ENCODE measurements at regions not wholly inside any gene's neighbourhood (a gene's known extent, or its start where the extent isn't known, plus 50 kb on each side); places are given as distances from the start of the nearest gene placed in this dataset.

DNA sequence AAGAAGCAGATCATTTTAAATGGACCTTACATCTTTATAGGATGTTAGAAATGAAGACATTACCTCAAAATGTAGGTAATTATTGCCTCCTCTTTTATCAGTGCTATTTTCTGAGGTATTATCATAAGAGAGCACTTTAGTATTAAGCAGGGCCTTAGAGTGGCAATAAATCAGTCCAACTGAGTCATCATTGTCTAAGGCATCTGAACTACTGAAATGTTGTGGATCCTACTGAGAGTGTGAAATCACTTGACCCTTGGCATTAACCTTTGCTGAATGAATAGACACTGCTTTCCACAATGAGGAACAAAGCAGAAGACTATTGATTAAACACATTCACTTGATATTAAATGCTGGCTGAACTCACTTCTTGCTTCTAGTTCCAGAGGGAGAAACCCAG, 224.6 kb upstream of the ARRDC3 start:
- H3K4me3 ChIP-seq (ENCODE audit: low read depth, low read length, poor library complexity, severe bottlenecking), result no peak overlapping the region
- ChIA-PET POLR2A (no interaction called here), CTCF (ENCODE audit: unreplicated experiment) (no interaction called here)
- no peak for TF ChIP-seq EZH2phosphoT487 (IDR thresholded peaks at IDR 0.05; ENCODE audit: borderline replicate concordance, low read depth, low read length)
- TF ChIP-seq, protein P1, sequence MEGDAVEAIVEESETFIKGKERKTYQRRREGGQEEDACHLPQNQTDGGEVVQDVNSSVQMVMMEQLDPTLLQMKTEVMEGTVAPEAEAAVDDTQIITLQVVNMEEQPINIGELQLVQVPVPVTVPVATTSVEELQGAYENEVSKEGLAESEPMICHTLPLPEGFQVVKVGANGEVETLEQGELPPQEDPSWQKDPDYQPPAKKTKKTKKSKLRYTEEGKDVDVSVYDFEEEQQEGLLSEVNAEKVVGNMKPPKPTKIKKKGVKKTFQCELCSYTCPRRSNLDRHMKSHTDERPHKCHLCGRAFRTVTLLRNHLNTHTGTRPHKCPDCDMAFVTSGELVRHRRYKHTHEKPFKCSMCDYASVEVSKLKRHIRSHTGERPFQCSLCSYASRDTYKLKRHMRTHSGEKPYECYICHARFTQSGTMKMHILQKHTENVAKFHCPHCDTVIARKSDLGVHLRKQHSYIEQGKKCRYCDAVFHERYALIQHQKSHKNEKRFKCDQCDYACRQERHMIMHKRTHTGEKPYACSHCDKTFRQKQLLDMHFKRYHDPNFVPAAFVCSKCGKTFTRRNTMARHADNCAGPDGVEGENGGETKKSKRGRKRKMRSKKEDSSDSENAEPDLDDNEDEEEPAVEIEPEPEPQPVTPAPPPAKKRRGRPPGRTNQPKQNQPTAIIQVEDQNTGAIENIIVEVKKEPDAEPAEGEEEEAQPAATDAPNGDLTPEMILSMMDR (conservative IDR thresholded peaks at IDR 0.05; ENCODE audit: low read length), result no peak
- no peaks in the 10 kb centered on the region for H3K9me3 ChIP-seq (ENCODE audit: low read length)
- no peaks in the 10 kb centered on the region for H3K36me3 ChIP-seq (ENCODE audit: insufficient read depth, low read length)
- H3K79me2 ChIP-seq (ENCODE audit: insufficient read depth, low read depth, low read length), result no peaks in the 10 kb centered on the region
- H3K27ac ChIP-seq (ENCODE audit: low read depth, low read length, poor library complexity, severe bottlenecking), result no peak overlapping the region
- no peak for DNase-seq (ENCODE audit: low spot score)
- BruUV-seq (replicated peaks), result no TSS peak
- H3K4me1 ChIP-seq (ENCODE audit: insufficient read depth, low read length, poor library complexity, severe bottlenecking), result no peaks in the 10 kb centered on the region
- intact Hi-C loops (cut with micrococcal nuclease; ENCODE audit: unreplicated experiment), result no loop called here
- H3K4me2 ChIP-seq (ENCODE audit: low read length), result no peak overlapping the region
- H4K20me1 ChIP-seq (ENCODE audit: insufficient read depth, low read length), result no peaks in the 10 kb centered on the region
- no peaks in the 10 kb centered on the region for H3K9me2 ChIP-seq (ENCODE audit: insufficient read depth, low read length)
- H2AFZ ChIP-seq (ENCODE audit: low read length), result no peak overlapping the region

DNA sequence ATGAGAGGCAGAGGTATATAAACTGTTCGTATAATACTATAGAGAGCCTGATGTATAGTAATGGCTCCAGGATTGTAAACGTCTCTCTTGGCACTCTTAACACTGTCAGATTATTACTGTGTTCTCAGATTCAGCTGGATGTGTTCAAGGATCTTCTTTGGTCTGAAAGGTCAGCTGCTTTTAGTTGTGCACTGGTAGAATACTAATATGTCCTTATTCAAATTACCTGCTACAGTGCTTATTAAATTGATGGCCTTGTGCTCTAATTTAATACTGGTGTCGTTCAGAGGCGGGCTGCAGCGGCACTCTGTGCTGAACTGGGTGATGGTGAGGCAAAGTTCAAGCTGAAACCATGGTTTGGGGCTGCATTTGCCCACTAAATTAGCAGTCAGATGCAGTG, 216.7 kb upstream of the ARRDC3 start:
- H2AFZ ChIP-seq (ENCODE audit: low read length), result no peak overlapping the region
- CTCF ChIA-PET (ENCODE audit: unreplicated experiment), result no interaction called here
- no peaks in the 10 kb centered on the region for H3K36me3 ChIP-seq (ENCODE audit: insufficient read depth, low read length)
- POLR2A ChIA-PET, result no interaction called here
- H3K9me2 ChIP-seq (ENCODE audit: insufficient read depth, low read length), result no peaks in the 10 kb centered on the region
- H4K20me1 ChIP-seq (ENCODE audit: insufficient read depth, low read length), result no peaks in the 10 kb centered on the region
- no TSS peak for BruUV-seq (replicated peaks)
- TF ChIP-seq EZH2phosphoT487 (IDR thresholded peaks at IDR 0.05; ENCODE audit: borderline replicate concordance, low read depth, low read length), result no peak
- TF ChIP-seq, protein P1 (conservative IDR thresholded peaks at IDR 0.05; ENCODE audit: low read length), result no peak
- H3K27ac ChIP-seq (ENCODE audit: low read depth, low read length, poor library complexity, severe bottlenecking), result no peak overlapping the region
- H3K79me2 ChIP-seq (ENCODE audit: insufficient read depth, low read depth, low read length), result no peaks in the 10 kb centered on the region
- H3K4me2 ChIP-seq (ENCODE audit: low read length), result no peak overlapping the region
- no peaks in the 10 kb centered on the region for H3K4me1 ChIP-seq (ENCODE audit: insufficient read depth, low read length, poor library complexity, severe bottlenecking)
- intact Hi-C loops (cut with micrococcal nuclease; ENCODE audit: unreplicated experiment), result no loop called here
- no peaks in the 10 kb centered on the region for H3K9me3 ChIP-seq (ENCODE audit: low read length)
- DNase-seq (ENCODE audit: low spot score), result no peak
- no peak overlapping the region for H3K4me3 ChIP-seq (ENCODE audit: low read depth, low read length, poor library complexity, severe bottlenecking)

DNA sequence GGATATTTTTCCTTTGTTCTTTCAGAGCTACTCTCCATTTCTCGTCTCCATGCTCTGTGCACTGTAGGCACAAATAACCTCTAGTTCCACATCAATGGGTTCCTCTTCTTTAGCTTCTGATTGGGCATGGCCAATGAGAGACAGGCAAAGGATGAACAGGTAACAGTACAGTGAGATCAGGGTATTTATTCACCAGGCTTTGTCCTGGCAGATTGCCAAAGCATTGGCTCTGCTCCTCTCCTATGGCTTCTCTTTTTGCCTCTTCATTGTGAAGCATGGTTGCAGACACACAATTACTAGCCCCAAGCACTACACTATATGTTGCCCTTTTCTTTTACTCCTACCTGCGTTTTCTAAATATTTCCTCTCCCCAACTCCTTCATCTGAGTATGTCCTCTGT, 215.1 kb upstream of the ARRDC3 start:
- Histone ChIP-seq H3K4me3 (ENCODE audit: low read depth, low read length, poor library complexity, severe bottlenecking) (no peak overlapping the region), H3K27ac (ENCODE audit: low read depth, low read length, poor library complexity, severe bottlenecking) (no peak overlapping the region), H3K79me2 (ENCODE audit: insufficient read depth, low read depth, low read length) (no peaks in the 10 kb centered on the region), H2AFZ (ENCODE audit: low read length) (no peak overlapping the region), H3K36me3 (ENCODE audit: insufficient read depth, low read length) (no peaks in the 10 kb centered on the region), H3K4me1 (ENCODE audit: insufficient read depth, low read length, poor library complexity, severe bottlenecking) (no peaks in the 10 kb centered on the region), H3K9me3 (ENCODE audit: low read length) (0 out of 2 replicates have a peak, but pooled peaks cover 8% of the 10 kb centered on the region), H3K9me2 (ENCODE audit: insufficient read depth, low read length) (no peaks in the 10 kb centered on the region), H4K20me1 (ENCODE audit: insufficient read depth, low read length) (no peaks in the 10 kb centered on the region), H3K4me2 (ENCODE audit: low read length) (no peak overlapping the region)
- no TSS peak for BruUV-seq (replicated peaks)
- TF ChIP-seq EZH2phosphoT487 (IDR thresholded peaks at IDR 0.05; ENCODE audit: borderline replicate concordance, low read depth, low read length), result no peak
- TF ChIP-seq, protein P1 (conservative IDR thresholded peaks at IDR 0.05; ENCODE audit: low read length), result no peak
- intact Hi-C loops (cut with micrococcal nuclease; ENCODE audit: unreplicated experiment), result no loop called here
- no peak for DNase-seq (ENCODE audit: low spot score)
- POLR2A ChIA-PET, result interaction anchor here (1.4 kb wide), 1 partner anchor 10 kb away, joined by 4 read pairs; no protein-coding TSS in a partner anchor
- CTCF ChIA-PET (ENCODE audit: unreplicated experiment), result no interaction called here

Data from OCI-LY7 (cell line).